Calu3 (cell line): ENCODE measurements at regions not wholly inside any gene's neighbourhood (a gene's known extent, or its start where the extent isn't known, plus 50 kb on each side); places are given as distances from the start of the nearest gene placed in this dataset.

Experiments
- BruUV-seq: library from RNA; stranded (reverse); fragments of 400-500 nt; replicated peaks from 2 replicates; lab custom pipeline; 2021; lab: Mats Ljungman, UMichigan
- CTCF ChIA-PET: fragments of 300-600 bp; sonication (Branson Sonifier 250); formaldehyde crosslinking; loops from one replicate; lab custom pipeline; 2022; ENCODE audit warnings: antibody characterized with exemption; lab: Charles Lee
- DNase-seq: peaks from one replicate; pipeline ENCODE4 v3.0.0; 2022
- H3K27ac Mint-ChIP-seq: one replicate; pipeline ENCODE4 v1.8.0; 2022; ENCODE audit warnings: mixed read lengths; ENCODE audit not compliant: unreplicated experiment
- H3K27me3 Mint-ChIP-seq: one replicate; pipeline ENCODE4 v1.8.0; 2022; ENCODE audit warnings: mixed read lengths; ENCODE audit not compliant: unreplicated experiment
- H3K36me3 Mint-ChIP-seq: one replicate; pipeline ENCODE4 v1.8.0; 2022; ENCODE audit warnings: mild to moderate bottlenecking, moderate library complexity, mixed read lengths; ENCODE audit not compliant: insufficient read depth, unreplicated experiment
- H3K4me1 Mint-ChIP-seq: one replicate; pipeline ENCODE4 v1.8.0; 2022; ENCODE audit warnings: mild to moderate bottlenecking, low read depth, mixed read lengths; ENCODE audit not compliant: unreplicated experiment
- H3K4me3 Mint-ChIP-seq: one replicate; pipeline ENCODE4 v1.8.0; 2022; ENCODE audit warnings: mild to moderate bottlenecking, low read depth, moderate library complexity, mixed read lengths; ENCODE audit not compliant: unreplicated experiment
- H3K9me3 Mint-ChIP-seq: one replicate; pipeline ENCODE4 v1.8.0; 2022; ENCODE audit warnings: low read depth, mixed read lengths; ENCODE audit not compliant: unreplicated experiment
- CTCF ChIP-seq: fragments of 200-600 bp; IDR thresholded peaks from one replicate; pipeline ENCODE4 v1.8.0; 2022; ENCODE audit warnings: antibody characterized with exemption; ENCODE audit not compliant: unreplicated experiment
- intact Hi-C: fragments of 100-400 bp; cut with micrococcal nuclease; formaldehyde crosslinking; loops from one replicate; pipeline ENCODE4 v1.10.0; 2022; ENCODE audit not compliant: unreplicated experiment

- Mint-ChIP-seq H3K9me3 (peaks cover 3% of the 10 kb centered on the region), H3K4me1 (no peaks in the 10 kb centered on the region), H3K4me3 (no peak overlapping the region), H3K27me3 (no peaks in the 10 kb centered on the region), H3K36me3 (no peaks in the 10 kb centered on the region), H3K27ac (no peak overlapping the region)
- no peak for TF ChIP-seq CTCF
- no peak for DNase-seq
- CTCF ChIA-PET = no interaction called here
- BruUV-seq = no TSS peak
- intact Hi-C loops = no loop called here
Observed at GRCh38 chr1:199264283-199264682, 625.4 kb downstream of the PTPRC start.

DNA sequence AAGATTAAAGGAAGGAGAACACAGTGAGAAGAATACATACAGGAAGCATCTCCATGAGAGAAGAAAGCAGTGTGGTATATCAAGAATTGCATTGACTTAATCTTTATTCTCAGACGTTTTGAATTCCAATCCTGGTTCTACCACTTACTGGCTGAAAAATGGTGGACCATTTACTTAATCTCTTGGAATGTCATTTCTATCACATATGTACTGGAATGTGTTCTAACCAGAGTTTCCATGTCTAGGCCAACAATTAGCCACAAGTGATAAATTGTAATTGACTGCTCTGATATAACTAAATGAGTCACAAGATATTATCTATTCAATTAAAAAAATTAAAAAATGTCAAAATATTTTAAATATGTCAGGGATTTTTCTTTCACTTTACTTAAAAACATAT lies 626.1 kb downstream of the PTPRC start:
- no peak overlapping the region for H3K4me3 Mint-ChIP-seq
- no peak overlapping the region for H3K27ac Mint-ChIP-seq
- CTCF ChIA-PET = no interaction called here
- no TSS peak for BruUV-seq
- H3K36me3 Mint-ChIP-seq = no peaks in the 10 kb centered on the region
- H3K9me3 Mint-ChIP-seq = peaks cover 3% of the 10 kb centered on the region
- H3K27me3 Mint-ChIP-seq = no peaks in the 10 kb centered on the region
- H3K4me1 Mint-ChIP-seq = no peaks in the 10 kb centered on the region
- TF ChIP-seq CTCF = no peak
- no peak for DNase-seq
- intact Hi-C loops = no loop called here

- Mint-ChIP-seq H3K9me3 (peaks cover 7% of the 10 kb centered on the region), H3K4me3 (no peak overlapping the region), H3K27ac (no peak overlapping the region), H3K4me1 (no peaks in the 10 kb centered on the region), H3K36me3 (no peaks in the 10 kb centered on the region), H3K27me3 (no peaks in the 10 kb centered on the region)
- no TSS peak for BruUV-seq
- CTCF ChIA-PET = no interaction called here
- intact Hi-C loops = no loop called here
- DNase-seq = no peak
- no peak for TF ChIP-seq CTCF
Observed at GRCh38 chr1:199265319-199265718, 626.5 kb downstream of the PTPRC start.

GRCh38 chr1:199269241-199269640 lies 630.4 kb downstream of the PTPRC start:
- H3K4me1 Mint-ChIP-seq = peaks cover 27% of the 10 kb centered on the region
- no peak for DNase-seq
- no peaks in the 10 kb centered on the region for H3K27me3 Mint-ChIP-seq
- no peak for TF ChIP-seq CTCF
- no peak overlapping the region for H3K27ac Mint-ChIP-seq
- no TSS peak for BruUV-seq
- intact Hi-C loops = no loop called here
- H3K36me3 Mint-ChIP-seq = peaks cover 8% of the 10 kb centered on the region
- no peak overlapping the region for H3K4me3 Mint-ChIP-seq
- CTCF ChIA-PET = no interaction called here
- peaks cover 8% of the 10 kb centered on the region for H3K9me3 Mint-ChIP-seq
